T-cell (primary cell): ENCODE measurements at regions not wholly inside any gene's neighbourhood (a gene's known extent, or its start where the extent isn't known, plus 50 kb on each side); places are given as distances from the start of the nearest gene placed in this dataset.

Experiments
- ATAC-seq, 4 experiments: fragments of 200-7000 bp in 3 of 4; fragments of 150-1000 bp in 1 of 4; cut with Tn5 transposase; replicated peaks in 1 of 4; 1 replicate in 3 of 4; 2 replicates in 1 of 4; pipeline ENCODE4 v1.10.0; 2021; ENCODE audit warnings: moderate library complexity in 3 of 4, mild to moderate bottlenecking in 2 of 4, moderate number of reproducible peaks in 1 of 4
- CTCF ChIA-PET, 2 donors: fragments of 300-600 bp; sonication (Branson Sonifier 250); formaldehyde crosslinking; loops; one replicate each; lab custom pipeline; 2022; ENCODE audit warnings: antibody characterized with exemption in 2 of 2; lab: Charles Lee
- POLR2A ChIA-PET, 2 donors: fragments of 300-600 bp; sonication (Branson Sonifier 250); formaldehyde crosslinking; loops; one replicate each; lab custom pipeline; 2022; ENCODE audit warnings: antibody characterized with exemption in 2 of 2; lab: Charles Lee
- DNase-seq, 35 experiments: peaks; one replicate each; pipeline versions ENCODE4 v3.0.0 to v3.0.0-alpha.2; 2013 to 2023
- H3K27ac ChIP-seq: one replicate; pipeline ENCODE4 v1.5.1; 2013; ENCODE audit warnings: low read length
- H3K27me3 ChIP-seq, 2 experiments: replicated peaks in 1 of 2; 1 replicate in 1 of 2; 2 replicates in 1 of 2; pipeline versions ENCODE4 v1.6.1 to v1.7.0; 2013; ENCODE audit warnings: low read length in 1 of 2, mixed read lengths in 1 of 2; ENCODE audit not compliant: control insufficient read depth in 2 of 2, insufficient read depth in 2 of 2; ENCODE audit errors: extremely low read depth in 1 of 2
- H3K36me3 ChIP-seq, 2 donors: 1 replicate in 1 of 2; 2 replicates in 1 of 2; pipeline versions ENCODE4 v1.6.1 to v1.7.0; 2013; ENCODE audit warnings: low read length in 1 of 2; ENCODE audit not compliant: control insufficient read depth in 2 of 2, insufficient read depth in 1 of 2; ENCODE audit errors: extremely low read depth in 1 of 2
- H3K4me1 ChIP-seq, 2 experiments: 1 replicate in 1 of 2; 2 replicates in 1 of 2; pipeline versions ENCODE4 v1.6.1 to v1.7.0; 2013; ENCODE audit warnings: low read length in 2 of 2, mixed read lengths in 1 of 2; ENCODE audit not compliant: insufficient read depth in 2 of 2, control insufficient read depth in 1 of 2; ENCODE audit errors: extremely low read depth in 1 of 2
- H3K4me3 ChIP-seq, 2 donors: 1 replicate in 1 of 2; 2 replicates in 1 of 2; pipeline versions ENCODE4 v1.5.1 to v1.7.0; 2013; ENCODE audit warnings: mild to moderate bottlenecking in 2 of 2, low read length in 1 of 2, moderate library complexity in 1 of 2; ENCODE audit not compliant: control insufficient read depth in 1 of 2; ENCODE audit errors: extremely low read depth in 1 of 2
- H3K9me3 ChIP-seq: 2 replicates; pipeline ENCODE4 v1.7.0; 2013
- H3K27ac Mint-ChIP-seq, 2 donors: one replicate each; pipeline ENCODE4 v1.8.0; 2020 to 2021; ENCODE audit warnings: mild to moderate bottlenecking in 2 of 2, mixed read lengths in 2 of 2
- H3K27me3 Mint-ChIP-seq, 2 donors: one replicate each; pipeline ENCODE4 v1.8.0; 2021 to 2022; ENCODE audit warnings: mixed read lengths in 2 of 2
- H3K36me3 Mint-ChIP-seq: one replicate; pipeline ENCODE4 v1.8.0; 2021; ENCODE audit warnings: mixed read lengths
- H3K4me1 Mint-ChIP-seq, 3 donors: one replicate each; pipeline ENCODE4 v1.8.0; 2020 to 2022; ENCODE audit warnings: mixed read lengths in 3 of 3, mild to moderate bottlenecking in 1 of 3
- H3K4me3 Mint-ChIP-seq, 3 donors: one replicate each; pipeline ENCODE4 v1.8.0; 2020 to 2022; ENCODE audit warnings: mild to moderate bottlenecking in 3 of 3, mixed read lengths in 3 of 3, moderate library complexity in 3 of 3
- H3K9me3 Mint-ChIP-seq, 3 donors: one replicate each; pipeline ENCODE4 v1.8.0; 2020 to 2022; ENCODE audit warnings: mixed read lengths in 3 of 3
- WGBS: methylation state at CpG from one replicate; pipeline ENCODE4 v1.1.5; 2013; ENCODE audit warnings: missing lambda C conversion rate; ENCODE audit not compliant: insufficient coverage; 5-methylcytosine and 5-hydroxymethylcytosine counted together

- no peak for DNase-seq
- peaks cover 5 to 11% of the 10 kb centered on the region in 2 donors for H3K27me3 Mint-ChIP-seq
- no peak overlapping the region for H3K4me3 Mint-ChIP-seq
- H3K27ac Mint-ChIP-seq: no peak overlapping the region
- Histone ChIP-seq H3K4me1 (no peaks in the 10 kb centered on the region), H3K36me3 (no peaks in the 10 kb centered on the region), H3K27ac (no peak overlapping the region), H3K4me3 (no peak overlapping the region), H3K9me3 (no peaks in the 10 kb centered on the region), H3K27me3 (peaks cover 0 to 21% of the 10 kb centered on the region in 2 experiments)
- ChIA-PET POLR2A (no interaction called here), CTCF (no interaction called here)
- ATAC-seq: no peak
- 83% methylated on average over 14 of the region's 15 CpGs for WGBS
- H3K36me3 Mint-ChIP-seq: no peaks in the 10 kb centered on the region
- H3K9me3 Mint-ChIP-seq: peaks cover 0 to 5% (median 3%) of the 10 kb centered on the region in 3 donors
- H3K4me1 Mint-ChIP-seq: no peaks in the 10 kb centered on the region
Measured at GRCh38 chr20:47867831-47868230, 82.5 kb upstream of the SULF2 start.

- ATAC-seq (no peak), DNase-seq (no peak)
- WGBS: 81% methylated on average over 7 of the region's 10 CpGs
- H3K9me3 ChIP-seq: no peaks in the 10 kb centered on the region
- H3K27ac ChIP-seq: no peak overlapping the region
- H3K27me3 ChIP-seq: peaks cover 0 to 23% of the 10 kb centered on the region in 2 experiments
- POLR2A ChIA-PET: interaction anchor here in 1 of 2 donors (0.7 kb wide), 1 partner anchor 15 kb away, joined by 4 read pairs; no protein-coding TSS in a partner anchor
- peaks cover 6 to 9% of the 10 kb centered on the region in 2 donors for H3K27me3 Mint-ChIP-seq
- no peaks in the 10 kb centered on the region for H3K36me3 ChIP-seq
- CTCF ChIA-PET: no interaction called here
- no peak overlapping the region for H3K27ac Mint-ChIP-seq
- H3K9me3 Mint-ChIP-seq: peaks cover 0 to 6% (median 3%) of the 10 kb centered on the region in 3 donors
- no peaks in the 10 kb centered on the region for H3K4me1 Mint-ChIP-seq
- no peak overlapping the region for H3K4me3 Mint-ChIP-seq
- H3K4me1 ChIP-seq: no peaks in the 10 kb centered on the region
- no peak overlapping the region for H3K4me3 ChIP-seq
- H3K36me3 Mint-ChIP-seq: no peaks in the 10 kb centered on the region
Measured at GRCh38 chr20:47866480-47866879, 81.2 kb upstream of the SULF2 start.

GRCh38 chr20:47865912-47866311, 80.6 kb upstream of the SULF2 start:
- Histone ChIP-seq H3K9me3 (no peaks in the 10 kb centered on the region), H3K36me3 (no peaks in the 10 kb centered on the region), H3K27me3 (peaks cover 0 to 23% of the 10 kb centered on the region in 2 experiments), H3K4me1 (no peaks in the 10 kb centered on the region), H3K27ac (no peak overlapping the region), H3K4me3 (no peak overlapping the region)
- Mint-ChIP-seq H3K4me1 (no peaks in the 10 kb centered on the region), H3K4me3 (no peak overlapping the region), H3K27me3 (peaks cover 6 to 9% of the 10 kb centered on the region in 2 donors), H3K36me3 (no peaks in the 10 kb centered on the region), H3K9me3 (peaks cover 0 to 6% (median 3%) of the 10 kb centered on the region in 3 donors), H3K27ac (no peak overlapping the region)
- WGBS: 82% methylated on average over 7 of the region's 9 CpGs
- ChIA-PET CTCF (no interaction called here), POLR2A (no interaction called here)
- DNase-seq (no peak), ATAC-seq (no peak)

- no peaks in the 10 kb centered on the region for H3K4me1 ChIP-seq
- no peaks in the 10 kb centered on the region for H3K36me3 ChIP-seq
- Mint-ChIP-seq H3K4me3 (no peak overlapping the region), H3K36me3 (no peaks in the 10 kb centered on the region), H3K4me1 (no peaks in the 10 kb centered on the region), H3K9me3 (peaks cover 0 to 6% (median 3%) of the 10 kb centered on the region in 3 donors), H3K27me3 (peaks cover 9% of the 10 kb centered on the region in 2 donors), H3K27ac (no peak overlapping the region)
- ATAC-seq: no peak
- no peak overlapping the region for H3K27ac ChIP-seq
- H3K4me3 ChIP-seq: no peak overlapping the region
- peaks cover 0 to 23% of the 10 kb centered on the region in 2 experiments for H3K27me3 ChIP-seq
- H3K9me3 ChIP-seq: no peaks in the 10 kb centered on the region
- POLR2A ChIA-PET: no interaction called here
- DNase-seq: no peak
- WGBS: 47% methylated on average over 2 of the region's 5 CpGs
- CTCF ChIA-PET: no interaction called here
Measured at GRCh38 chr20:47865451-47865850, 80.2 kb upstream of the SULF2 start.

GRCh38 chr20:47863981-47864380, 78.7 kb upstream of the SULF2 start:
- H3K9me3 ChIP-seq: no peaks in the 10 kb centered on the region
- Mint-ChIP-seq H3K27ac (no peak overlapping the region), H3K9me3 (peaks cover 0 to 6% (median 3%) of the 10 kb centered on the region in 3 donors), H3K27me3 (peaks cover 6 to 9% of the 10 kb centered on the region in 2 donors), H3K4me3 (no peak overlapping the region), H3K36me3 (no peaks in the 10 kb centered on the region), H3K4me1 (no peaks in the 10 kb centered on the region)
- POLR2A ChIA-PET: no interaction called here
- CTCF ChIA-PET: no interaction called here
- peaks cover 0 to 25% of the 10 kb centered on the region in 2 experiments for H3K27me3 ChIP-seq
- no CpG with 5 or more reads among the region's 2 CpGs for WGBS
- no peak overlapping the region for H3K27ac ChIP-seq
- no peaks in the 10 kb centered on the region for H3K4me1 ChIP-seq
- ATAC-seq: no peak
- DNase-seq: no peak
- H3K4me3 ChIP-seq: no peak overlapping the region
- no peaks in the 10 kb centered on the region for H3K36me3 ChIP-seq

GRCh38 chr20:47863315-47863965, 78.2 kb upstream of the SULF2 start:
- ATAC-seq (no peak), DNase-seq (no peak)
- Mint-ChIP-seq H3K27me3 (peaks cover 6 to 9% of the 10 kb centered on the region in 2 donors), H3K9me3 (peaks cover 0 to 6% (median 3%) of the 10 kb centered on the region in 3 donors), H3K36me3 (no peaks in the 10 kb centered on the region), H3K27ac (no peak overlapping the region), H3K4me3 (no peak overlapping the region), H3K4me1 (no peaks in the 10 kb centered on the region)
- ChIA-PET POLR2A (no interaction called here), CTCF (no interaction called here)
- no peaks in the 10 kb centered on the region for H3K36me3 ChIP-seq
- peaks cover 0 to 25% of the 10 kb centered on the region in 2 experiments for H3K27me3 ChIP-seq
- no peaks in the 10 kb centered on the region for H3K9me3 ChIP-seq
- no peaks in the 10 kb centered on the region for H3K4me1 ChIP-seq
- whole genome bisulfite sequencing: 60% methylated on average over 1 of the region's 3 CpGs
- H3K4me3 ChIP-seq: no peak overlapping the region
- H3K27ac ChIP-seq: no peak overlapping the region
